Left lung (tissue), 4 donors: ENCODE measurements at regions not wholly inside any gene's neighbourhood (a gene's known extent, or its start where the extent isn't known, plus 50 kb on each side); places are given as distances from the start of the nearest gene placed in this dataset.
A peak's percentile ranks its signal among the peaks of the same experiment; 100 is the strongest.

ENCODE experiments used
- ATAC-seq: fragments of 200-7000 bp; cut with Tn5 transposase; one replicate; pipeline ENCODE4 v1.9.1; 2020; ENCODE audit warnings: moderate library complexity
- DNase-seq, 4 donors: peaks; one replicate each; pipeline ENCODE4 v3.0.0-alpha.2; 2013 to 2020
- H3K27ac ChIP-seq, 2 donors: fragments of 200-600 bp; sonication (generic) in 1 of 2; one replicate each; pipeline versions ENCODE4 v1.5.0 to v1.8.0; 2020 to 2021
- H3K27me3 ChIP-seq, 2 donors: fragments of 200-600 bp; sonication (generic) in 1 of 2; one replicate each; pipeline versions ENCODE4 v1.5.0 to v1.8.0; 2020 to 2021
- H3K36me3 ChIP-seq, 2 donors: fragments of 200-600 bp; sonication (generic) in 1 of 2; one replicate each; pipeline versions ENCODE4 v1.5.0 to v1.8.0; 2020 to 2021
- H3K4me1 ChIP-seq, 2 donors: fragments of 200-600 bp; one replicate each; pipeline ENCODE4 v1.8.0; 2021
- H3K4me3 ChIP-seq, 2 donors: fragments of 200-600 bp; sonication (generic) in 1 of 2; one replicate each; pipeline versions ENCODE4 v1.5.0 to v1.8.0; 2020 to 2021; ENCODE audit warnings: mild to moderate bottlenecking in 1 of 2
- H3K9me3 ChIP-seq, 2 donors: fragments of 200-600 bp; sonication (generic) in 1 of 2; one replicate each; pipeline versions ENCODE4 v1.5.0 to v1.8.0; 2020 to 2021
- intact Hi-C, 2 donors: fragments of 100-400 bp; cut with DNase I; formaldehyde crosslinking; loops; one replicate each; pipeline versions ENCODE4 v1.11.2 to v1.14.2; 2022
- TF ChIP-seq, protein P1 (sequence below), 2 donors: fragments of 200-600 bp; sonication (generic) in 1 of 2; IDR thresholded peaks; one replicate each; pipeline versions ENCODE4 v1.5.0 to v1.8.0; 2021; ENCODE audit warnings: antibody characterized with exemption in 2 of 2
- donor health status: DM: no; HTN: yes; CAD: no.
- donor health status: DM: no; HTN: no; CAD: no.

- no peak for ATAC-seq
- peaks cover 0 to 6% of the 10 kb centered on the region in 2 donors for H3K4me1 ChIP-seq
- H3K27me3 ChIP-seq = no peaks in the 10 kb centered on the region
- DNase-seq = no peak
- H3K36me3 ChIP-seq = no peaks in the 10 kb centered on the region
- no peaks in the 10 kb centered on the region for H3K9me3 ChIP-seq
- TF ChIP-seq, protein P1, sequence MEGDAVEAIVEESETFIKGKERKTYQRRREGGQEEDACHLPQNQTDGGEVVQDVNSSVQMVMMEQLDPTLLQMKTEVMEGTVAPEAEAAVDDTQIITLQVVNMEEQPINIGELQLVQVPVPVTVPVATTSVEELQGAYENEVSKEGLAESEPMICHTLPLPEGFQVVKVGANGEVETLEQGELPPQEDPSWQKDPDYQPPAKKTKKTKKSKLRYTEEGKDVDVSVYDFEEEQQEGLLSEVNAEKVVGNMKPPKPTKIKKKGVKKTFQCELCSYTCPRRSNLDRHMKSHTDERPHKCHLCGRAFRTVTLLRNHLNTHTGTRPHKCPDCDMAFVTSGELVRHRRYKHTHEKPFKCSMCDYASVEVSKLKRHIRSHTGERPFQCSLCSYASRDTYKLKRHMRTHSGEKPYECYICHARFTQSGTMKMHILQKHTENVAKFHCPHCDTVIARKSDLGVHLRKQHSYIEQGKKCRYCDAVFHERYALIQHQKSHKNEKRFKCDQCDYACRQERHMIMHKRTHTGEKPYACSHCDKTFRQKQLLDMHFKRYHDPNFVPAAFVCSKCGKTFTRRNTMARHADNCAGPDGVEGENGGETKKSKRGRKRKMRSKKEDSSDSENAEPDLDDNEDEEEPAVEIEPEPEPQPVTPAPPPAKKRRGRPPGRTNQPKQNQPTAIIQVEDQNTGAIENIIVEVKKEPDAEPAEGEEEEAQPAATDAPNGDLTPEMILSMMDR (IDR thresholded peaks at IDR 0.05) = no peak
- H3K4me3 ChIP-seq = no peak overlapping the region
- no peak overlapping the region for H3K27ac ChIP-seq
- intact Hi-C loops = no loop called here
Observed at GRCh38 chr15:38860674-38861073, 296.1 kb upstream of the RASGRP1 start.

- Histone ChIP-seq H3K4me1 (peaks cover 0 to 6% of the 10 kb centered on the region in 2 donors), H3K4me3 (no peak overlapping the region), H3K27ac (no peak overlapping the region), H3K27me3 (no peaks in the 10 kb centered on the region), H3K36me3 (no peaks in the 10 kb centered on the region), H3K9me3 (no peaks in the 10 kb centered on the region)
- ATAC-seq = no peak
- DNase-seq = no peak
- intact Hi-C loops = no loop called here
- TF ChIP-seq, protein P1 (IDR thresholded peaks at IDR 0.05) = no peak
Observed at GRCh38 chr15:38861108-38861507, 296.5 kb upstream of the RASGRP1 start.

DNA sequence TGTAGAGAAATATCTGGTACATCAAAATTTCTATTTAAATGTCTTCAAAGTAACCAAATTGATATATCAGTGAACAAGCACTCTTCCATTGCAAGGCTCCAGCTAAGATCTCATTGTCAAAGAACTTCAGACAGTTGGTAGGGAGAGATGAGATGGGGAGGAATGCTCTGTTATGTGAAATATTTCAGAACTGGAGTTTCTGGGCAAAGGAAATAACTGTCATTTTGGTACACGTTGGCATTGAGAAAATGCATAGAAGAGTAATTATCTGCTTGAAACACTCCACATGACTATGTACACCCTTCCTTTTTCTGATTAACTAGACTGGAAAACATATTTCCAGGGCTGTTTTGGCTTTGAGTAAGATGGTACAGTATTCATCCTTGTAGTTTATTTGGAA lies 297.5 kb upstream of the RASGRP1 start:
- H3K4me1 ChIP-seq = peaks cover 0 to 6% of the 10 kb centered on the region in 2 donors
- no peak overlapping the region for H3K27ac ChIP-seq
- no peak for DNase-seq
- no peak overlapping the region for H3K4me3 ChIP-seq
- no peaks in the 10 kb centered on the region for H3K27me3 ChIP-seq
- intact Hi-C loops = no loop called here
- TF ChIP-seq, protein P1 (IDR thresholded peaks at IDR 0.05) = no peak
- H3K9me3 ChIP-seq = no peaks in the 10 kb centered on the region
- no peak for ATAC-seq
- no peaks in the 10 kb centered on the region for H3K36me3 ChIP-seq

DNA sequence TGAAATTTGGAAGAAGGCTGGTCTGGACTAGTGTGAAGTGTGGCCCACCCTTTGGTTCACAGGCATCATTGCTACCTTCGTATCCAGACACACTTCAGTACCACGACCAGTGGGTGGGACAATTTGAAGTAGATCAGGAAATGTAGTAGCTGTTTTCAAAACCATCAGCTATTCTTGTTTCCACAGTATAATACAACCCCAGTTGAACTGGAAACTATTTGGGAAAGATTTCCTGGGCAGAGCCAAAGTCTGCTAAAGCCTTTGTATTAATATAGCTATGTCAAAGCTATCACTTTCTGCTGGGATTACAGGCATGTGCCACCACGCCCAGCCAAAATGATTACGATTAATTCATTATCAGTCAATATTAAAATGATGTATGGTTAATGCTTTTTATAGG lies 298.8 kb upstream of the RASGRP1 start:
- Histone ChIP-seq H3K4me1 (peaks cover 0 to 6% of the 10 kb centered on the region in 2 donors), H3K27ac (no peak overlapping the region), H3K27me3 (no peaks in the 10 kb centered on the region), H3K9me3 (no peaks in the 10 kb centered on the region), H3K4me3 (no peak overlapping the region), H3K36me3 (no peaks in the 10 kb centered on the region)
- TF ChIP-seq, protein P1 (IDR thresholded peaks at IDR 0.05) = no peak
- DNase-seq (no peak), ATAC-seq (no peak)
- intact Hi-C loops = no loop called here

DNA sequence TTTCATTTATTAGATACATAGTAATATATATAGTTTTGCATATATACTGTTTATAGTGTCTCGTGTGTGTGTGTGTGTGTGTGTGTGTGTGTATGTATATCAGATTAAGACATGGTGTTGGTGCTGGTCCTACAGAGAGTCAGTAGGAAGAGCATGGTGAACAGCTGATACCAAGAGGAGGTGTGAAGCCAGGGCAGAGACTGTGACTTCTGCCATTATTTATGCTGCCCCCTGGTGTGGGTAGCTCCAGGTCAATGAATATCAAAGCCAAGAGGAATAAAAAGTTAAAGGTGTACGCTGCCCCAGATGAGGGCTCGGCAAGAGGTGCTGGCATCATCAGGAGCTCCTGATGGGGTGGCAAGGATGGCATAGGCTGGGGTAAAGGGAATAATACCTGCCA lies 299.5 kb upstream of the RASGRP1 start:
- peak overlapping the region in 1 of 2 donors; percentile 8 for H3K27ac ChIP-seq
- H3K9me3 ChIP-seq = no peaks in the 10 kb centered on the region
- DNase-seq = no peak
- H3K4me1 ChIP-seq = peaks cover 0 to 6% of the 10 kb centered on the region in 2 donors
- intact Hi-C loops = no loop called here
- no peaks in the 10 kb centered on the region for H3K36me3 ChIP-seq
- no peak overlapping the region for H3K4me3 ChIP-seq
- TF ChIP-seq, protein P1 (IDR thresholded peaks at IDR 0.05) = no peak
- H3K27me3 ChIP-seq = no peaks in the 10 kb centered on the region
- no peak for ATAC-seq
